Left colon (tissue), 2 donors: ENCODE measurements at regions not wholly inside any gene's neighbourhood (a gene's known extent, or its start where the extent isn't known, plus 50 kb on each side); places are given as distances from the start of the nearest gene placed in this dataset.
A peak's percentile ranks its signal among the peaks of the same experiment; 100 is the strongest.
"Not testable (repeated sequence)": the region's sequence is repeated elsewhere in the genome, so short reads cannot be mapped to it uniquely, and the experiment has no call there.

Source experiments
- ATAC-seq: fragments of 200-7000 bp; cut with Tn5 transposase; one replicate; pipeline ENCODE4 v1.9.1; 2020; ENCODE audit warnings: mild to moderate bottlenecking, moderate library complexity
- DNase-seq, 2 donors: peaks; one replicate each; pipeline ENCODE4 v3.0.0-alpha.2; 2020
- intact Hi-C, 2 donors: fragments of 100-400 bp; cut with DNase I in 1 of 2; cut with micrococcal nuclease in 1 of 2; formaldehyde crosslinking; loops; one replicate each; pipeline versions ENCODE4 v1.11.2 to v1.14.0; 2022; cut with DNase I, micrococcal nuclease
- donor health status: DM: no; HTN: no; CAD: no.
- donor health status: DM: yes; HTN: yes; CAD: no.

- intact Hi-C loops: no loop called here
These were observed 177.6 kb downstream of the IGLL1 start for GRCh38 chr22:23402275-23403151.

GRCh38 chr22:23401910-23402274 is 178.2 kb downstream of the IGLL1 start:
- ATAC-seq: peak; percentile 2
- no peak for DNase-seq
- intact Hi-C loops: no loop called here

More at GRCh38 chr22:23402275-23403151, 177.6 kb downstream of the IGLL1 start:
- DNase-seq: peak; percentile 73 to 83
- peak; percentile 88 for ATAC-seq

GRCh38 chr22:23401111-23401909 is 178.8 kb downstream of the IGLL1 start:
- DNase-seq (no peak), ATAC-seq (no peak)
- intact Hi-C loops: no loop called here

DNA sequence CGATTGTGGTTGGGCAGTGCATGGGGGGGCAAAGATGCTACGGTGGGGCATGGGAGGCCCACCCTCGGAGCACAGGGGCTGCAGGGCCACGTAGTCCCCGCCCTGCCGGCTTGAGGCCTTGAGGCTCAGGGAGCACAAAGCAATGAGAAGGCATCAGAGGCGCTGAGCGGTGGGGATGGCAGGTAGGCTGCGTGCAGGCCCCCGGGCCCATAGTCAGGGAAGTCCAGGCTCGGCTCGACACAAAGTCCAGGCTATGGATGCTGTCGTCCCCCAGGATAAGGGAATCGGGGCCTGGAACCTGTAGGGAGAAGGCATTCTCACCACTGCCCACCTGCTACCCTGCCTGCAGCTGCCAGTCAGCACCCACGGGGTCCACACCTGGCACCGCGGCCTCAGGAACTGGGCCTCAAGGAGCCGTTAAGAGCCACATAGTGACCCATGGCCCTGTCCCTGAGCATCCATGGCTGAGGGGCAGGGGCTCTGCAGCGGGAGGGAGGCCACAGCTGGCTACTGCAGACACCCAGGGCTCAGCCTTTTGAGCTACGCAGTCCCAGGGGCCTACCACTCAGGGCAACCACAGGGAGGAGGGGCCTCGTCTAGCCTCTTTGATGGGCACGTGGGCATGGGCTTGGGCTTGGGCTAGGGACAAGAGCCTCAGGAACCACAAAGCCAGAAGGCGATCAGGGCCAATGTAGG is 179.7 kb downstream of the IGLL1 start:
- DNase-seq (no peak), ATAC-seq (no peak)
- intact Hi-C loops: no loop called here

GRCh38 chr22:23399367-23400285 is 180.5 kb downstream of the IGLL1 start:
- intact Hi-C loops: no loop called here
- ATAC-seq (no peak), DNase-seq (no peak)

- DNase-seq (no peak), ATAC-seq (no peak)
- intact Hi-C loops: no loop called here
These were observed 181.3 kb downstream of the IGLL1 start for GRCh38 chr22:23398701-23399366.

DNA sequence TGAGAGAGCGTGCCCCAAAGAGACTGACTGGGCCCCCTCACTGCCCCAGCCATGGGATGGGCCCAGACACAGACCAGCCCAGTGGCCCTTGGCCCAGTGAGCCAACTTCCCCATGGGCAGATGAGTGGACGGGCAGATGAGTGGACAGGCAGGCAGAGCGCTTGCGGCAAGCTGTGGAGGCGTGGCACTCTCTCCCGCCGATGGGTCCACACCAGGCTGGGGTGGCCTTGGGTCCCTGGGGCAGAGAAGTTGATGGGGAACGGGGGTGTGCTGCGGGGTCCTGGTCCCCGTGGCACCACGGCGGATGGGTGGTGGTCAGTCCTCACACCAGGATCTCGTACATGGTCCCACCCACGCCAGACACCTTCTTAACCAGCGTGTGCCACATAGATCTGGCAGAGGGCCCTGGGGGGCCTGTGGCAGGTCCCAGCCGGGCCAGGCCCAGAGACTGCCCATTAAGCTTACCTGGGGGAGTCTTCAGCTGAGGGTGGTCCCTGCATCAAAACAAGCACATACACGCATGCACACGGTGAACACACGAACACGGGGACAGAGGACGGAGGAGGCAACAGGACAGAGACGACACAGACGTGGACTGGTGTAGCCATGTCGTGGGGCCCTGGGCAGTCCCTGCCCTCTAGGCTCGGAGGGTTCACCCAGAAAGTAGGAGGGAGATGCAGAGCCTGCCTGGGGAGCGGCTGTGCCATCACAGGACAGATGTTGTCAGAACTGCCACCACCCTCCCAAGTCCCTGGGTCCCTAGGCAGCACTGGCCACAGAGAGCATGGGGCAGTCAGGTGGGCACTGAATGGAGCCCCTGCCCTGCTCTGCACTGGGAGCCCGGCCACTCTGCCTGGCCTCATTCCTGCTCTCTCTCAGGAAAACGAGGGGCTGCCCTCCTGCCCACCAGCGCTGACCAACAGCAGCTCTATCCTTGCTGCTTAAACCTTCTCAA is 182.2 kb downstream of the IGLL1 start:
- DNase-seq (no peak), ATAC-seq (no peak)
- intact Hi-C loops: no loop called here

GRCh38 chr22:23397008-23397612 is 183.0 kb downstream of the IGLL1 start:
- intact Hi-C loops: no loop called here
- ATAC-seq (no peak), DNase-seq (no peak)

DNA sequence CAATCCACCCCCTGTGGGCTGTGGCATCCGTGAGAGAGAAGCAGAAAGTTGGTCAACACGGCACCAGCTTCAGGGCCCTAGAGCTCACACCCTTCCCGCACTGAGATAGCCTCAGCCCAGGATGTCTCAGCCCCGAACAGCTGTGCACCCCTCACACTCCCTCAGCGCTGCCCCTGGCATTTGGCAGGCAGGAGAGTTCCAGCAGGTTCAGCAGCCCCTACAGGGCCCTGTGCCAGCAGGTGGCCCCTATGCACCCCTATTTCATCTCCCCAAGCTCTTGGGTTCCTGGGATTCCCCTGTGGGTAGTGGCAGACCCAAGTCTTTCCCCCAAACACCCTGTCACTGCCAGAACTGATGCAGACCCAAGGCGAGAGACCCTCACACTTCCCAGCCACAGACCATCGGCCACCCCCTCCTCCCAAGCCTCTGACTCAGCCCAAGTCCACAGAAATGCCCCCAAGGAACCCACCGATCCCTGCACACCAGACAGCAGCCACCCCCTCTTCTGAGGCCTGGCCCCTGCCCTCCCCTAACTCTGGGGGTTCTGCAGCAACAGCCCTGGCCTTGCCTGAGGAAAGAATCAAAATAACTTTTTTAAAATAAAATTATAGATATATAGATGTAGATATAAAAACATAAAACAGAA is 183.6 kb downstream of the IGLL1 start:
- ATAC-seq: no peak
- DNase-seq: no peak
- intact Hi-C loops: no loop called here

DNA sequence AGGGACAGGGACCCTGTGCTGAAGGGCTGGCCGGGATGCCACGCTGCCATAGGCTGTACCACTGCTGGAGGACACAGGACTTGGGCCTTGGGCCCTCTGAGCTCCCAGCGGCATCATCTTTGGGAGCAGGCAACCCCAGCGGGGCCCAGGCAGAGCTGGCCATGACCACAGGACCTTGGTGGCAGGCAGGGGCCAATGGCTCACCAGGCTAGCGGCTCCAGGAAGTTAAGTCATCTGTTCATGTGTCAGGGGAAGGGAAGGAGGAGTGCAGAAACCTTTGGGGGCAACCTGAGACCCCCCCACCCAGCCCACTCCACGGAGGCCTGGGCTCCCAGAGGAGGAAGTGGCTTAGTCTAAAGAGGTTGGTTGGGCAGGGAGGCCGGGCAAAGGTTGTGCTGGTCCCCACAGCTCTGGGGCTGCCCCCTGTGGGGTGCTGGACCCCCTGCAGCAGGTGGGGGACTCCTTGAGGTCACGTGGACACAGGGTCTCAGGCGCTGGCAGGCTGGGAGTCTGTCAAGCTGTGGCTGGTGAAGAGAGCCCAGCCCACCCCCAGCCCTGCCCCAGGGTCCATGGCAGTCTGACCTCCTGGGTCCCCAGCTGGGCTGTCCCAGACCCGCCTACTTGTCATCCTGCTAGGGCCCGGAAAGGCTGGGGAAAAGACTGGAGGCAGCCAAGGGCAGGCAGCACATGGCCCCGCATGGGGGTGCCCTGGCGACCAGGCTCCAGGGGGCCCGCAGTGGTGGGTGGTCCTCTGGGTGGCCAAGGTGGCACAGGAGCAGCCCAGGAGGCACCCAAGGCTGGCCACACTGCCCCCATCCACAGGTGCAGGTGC is 184.3 kb downstream of the IGLL1 start:
- ATAC-seq: no peak
- intact Hi-C loops: no loop called here
- DNase-seq: no peak

DNA sequence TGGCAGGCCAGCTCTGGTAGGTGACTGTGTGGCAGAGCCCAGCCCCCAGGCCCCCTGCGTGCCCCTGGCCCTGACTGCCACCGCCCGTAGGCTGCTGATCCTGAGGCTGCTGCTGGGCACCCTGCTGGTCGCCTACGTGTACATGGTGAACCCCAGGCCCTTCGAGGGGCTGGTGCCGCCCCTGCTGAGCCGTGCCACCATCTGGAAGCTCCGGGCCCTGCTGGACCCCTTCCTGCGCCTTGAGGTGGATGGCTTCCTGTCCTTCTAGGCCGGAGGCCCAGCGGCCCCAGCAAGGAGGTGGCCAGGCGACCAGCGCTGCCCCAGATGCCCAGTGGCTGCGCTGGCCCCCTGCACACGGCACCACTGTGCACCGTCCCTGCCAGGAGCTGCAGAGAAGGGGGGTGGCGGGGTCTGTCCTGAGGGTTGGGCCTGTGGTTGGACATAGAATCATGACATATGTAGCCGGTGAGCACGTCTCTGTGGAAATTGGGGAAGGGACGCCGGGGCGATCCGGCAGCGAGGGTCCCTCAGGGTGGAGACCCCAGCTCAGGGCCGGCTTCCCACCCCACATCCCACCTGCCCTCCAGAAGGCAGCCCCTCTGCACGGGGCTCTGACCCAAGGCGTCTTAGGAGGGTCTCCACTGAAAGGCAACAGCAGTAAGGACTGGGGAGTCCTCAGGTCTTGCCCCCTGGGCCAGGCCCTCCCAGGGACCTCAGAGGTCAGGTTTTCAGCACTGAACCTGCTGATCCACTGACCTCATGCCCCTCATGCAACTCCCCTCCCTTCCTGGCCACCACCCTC is 185.4 kb downstream of the IGLL1 start:
- ATAC-seq (no peak), DNase-seq (no peak)
- intact Hi-C loops: no loop called here

DNA sequence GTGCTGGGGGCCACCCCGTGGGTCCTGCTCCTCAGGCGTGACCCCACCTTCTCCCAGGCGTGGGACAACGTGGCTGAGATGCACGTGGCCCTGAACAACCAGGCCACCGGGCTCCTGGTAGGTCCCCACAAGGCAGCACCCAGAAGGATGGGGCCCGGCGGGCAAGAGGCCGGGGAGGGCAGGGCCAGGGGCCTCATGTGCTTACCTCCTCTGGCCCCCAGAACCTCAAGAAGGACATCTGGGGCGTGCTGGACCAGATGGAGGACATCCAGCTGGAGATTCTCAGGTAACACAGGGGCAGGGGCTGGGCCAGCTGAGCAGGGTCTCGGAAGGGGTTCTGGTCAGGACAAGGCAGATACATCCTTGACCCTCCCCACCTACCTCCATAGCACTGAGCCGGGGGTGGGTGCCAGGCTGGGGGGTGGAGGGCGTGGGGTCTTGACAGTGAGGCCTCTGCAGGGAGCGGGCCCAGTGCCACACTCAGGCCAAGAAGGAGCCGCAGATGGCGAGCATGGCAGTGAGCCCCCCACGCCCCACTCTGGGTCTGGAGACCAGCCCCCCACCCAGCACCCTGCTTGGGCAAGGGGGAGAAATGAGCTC is 186.3 kb downstream of the IGLL1 start:
- no peak for DNase-seq
- ATAC-seq: no peak
- intact Hi-C loops: no loop called here

- intact Hi-C loops, ATAC-seq, DNase-seq: not testable (repeated sequence)
These were observed 186.9 kb downstream of the IGLL1 start for GRCh38 chr22:23393199-23393598.
